ENCODE measurements at regions not wholly inside any gene's neighbourhood (a gene's known extent, or its start where the extent isn't known, plus 50 kb on each side); places are given as distances from the start of the nearest gene placed in this dataset.

GRCh38 chr1:5562331-5562730 lies 429.9 kb downstream of the NPHP4 start:
- no peak for DNase-seq

DNA sequence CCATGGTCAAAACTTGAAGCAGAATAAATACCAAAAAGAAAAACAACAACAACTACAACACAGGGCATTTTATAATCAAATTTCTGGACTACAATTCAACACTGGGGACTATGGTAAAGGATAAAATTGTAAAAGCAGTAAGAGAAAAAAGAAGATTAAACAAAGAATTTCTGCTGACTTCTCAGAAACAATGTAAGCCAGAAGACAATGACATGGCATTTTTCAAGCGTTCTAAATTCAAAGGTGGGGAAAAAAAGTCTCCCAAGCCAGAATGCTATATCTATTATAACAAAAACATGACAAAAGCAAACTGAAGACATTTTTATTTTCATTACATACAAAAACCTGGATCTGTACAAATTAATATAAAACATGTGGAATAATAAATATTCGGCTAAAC lies 433.1 kb downstream of the NPHP4 start:
- no peak for DNase-seq

DNA sequence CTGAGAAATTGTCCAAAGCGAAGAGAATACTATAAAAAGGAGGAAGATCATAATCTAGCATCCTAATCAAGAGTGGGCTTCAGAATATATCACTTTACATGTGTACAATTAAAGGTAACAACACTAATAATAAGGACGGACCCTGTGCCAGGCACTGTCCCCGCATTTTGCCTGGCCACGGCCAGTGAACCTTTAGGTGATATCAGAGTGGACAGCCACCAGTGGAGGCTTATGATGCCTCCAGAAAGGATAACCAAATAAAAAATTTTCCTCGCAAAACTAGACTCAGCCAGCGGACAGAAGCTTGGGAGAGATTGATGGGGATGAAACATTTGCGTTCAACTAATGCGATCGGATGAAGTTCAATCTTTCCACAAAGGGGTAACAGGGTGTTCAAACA lies 436.4 kb downstream of the NPHP4 start:
- no peak for DNase-seq

- DNase-seq, result no peak
Measured at GRCh38 chr1:5554784-5555183, 437.4 kb downstream of the NPHP4 start.

- DNase-seq, result no peak
Measured at GRCh38 chr1:5554111-5554510, 438.1 kb downstream of the NPHP4 start.

DNA sequence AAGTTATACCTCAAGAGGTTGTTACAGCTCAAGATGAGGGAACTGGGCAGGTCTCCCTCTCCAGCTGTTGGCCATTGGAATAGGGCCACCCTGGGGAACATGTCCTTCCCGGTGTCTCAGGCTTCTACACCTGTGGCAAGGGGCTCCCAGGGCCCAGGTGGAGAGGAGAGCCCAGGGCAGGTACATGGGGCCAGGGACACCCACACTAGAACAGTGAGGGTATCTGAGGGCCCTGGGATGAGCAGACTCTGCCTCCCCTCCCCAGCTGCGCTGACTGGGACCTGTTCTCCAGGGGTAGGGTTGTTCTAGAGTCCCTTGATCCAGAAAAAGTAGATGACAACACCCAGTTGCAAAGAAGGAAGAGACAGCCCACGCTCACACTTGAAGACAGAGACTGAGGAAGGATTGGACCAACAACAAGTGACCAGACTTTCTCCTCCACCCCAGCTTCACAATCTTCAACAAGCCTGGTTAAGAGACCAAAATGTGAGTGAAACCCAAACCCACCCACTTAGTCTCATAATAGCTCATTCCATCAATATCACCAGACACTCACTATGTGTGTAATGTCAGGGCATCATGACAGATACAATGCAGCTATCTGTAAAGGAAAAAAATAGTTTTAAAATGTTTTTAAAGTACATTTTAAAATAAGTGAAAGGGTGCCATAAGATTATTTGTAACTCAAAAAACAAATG lies 439.3 kb downstream of the NPHP4 start:
- DNase-seq, result no peak

- peak; percentile 93 for DNase-seq
Measured at GRCh38 chr1:5551274-5551975, 440.8 kb downstream of the NPHP4 start.

DNA sequence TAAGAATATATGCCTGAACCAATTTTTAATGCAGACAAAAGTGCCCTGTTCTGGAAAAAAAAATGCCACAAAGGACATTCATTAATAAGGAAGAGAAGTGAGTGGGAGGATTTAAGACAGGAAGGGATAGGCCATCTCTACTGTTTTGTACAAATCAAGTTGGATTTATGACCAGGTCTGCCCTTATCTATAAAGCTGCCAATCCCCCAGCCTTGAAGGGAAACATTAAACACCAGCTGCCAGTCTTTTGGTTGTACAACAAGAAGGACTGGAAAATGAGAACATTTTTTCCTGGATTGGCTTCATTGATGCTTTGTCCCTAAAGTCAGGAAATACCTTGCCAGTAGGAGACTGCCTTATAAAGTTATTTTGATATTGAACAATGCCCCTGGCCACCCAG lies 444.0 kb downstream of the NPHP4 start:
- DNase-seq, result no peak

GRCh38 chr1:5543235-5543634 lies 449.0 kb downstream of the NPHP4 start:
- DNase-seq, result no peak

DNA sequence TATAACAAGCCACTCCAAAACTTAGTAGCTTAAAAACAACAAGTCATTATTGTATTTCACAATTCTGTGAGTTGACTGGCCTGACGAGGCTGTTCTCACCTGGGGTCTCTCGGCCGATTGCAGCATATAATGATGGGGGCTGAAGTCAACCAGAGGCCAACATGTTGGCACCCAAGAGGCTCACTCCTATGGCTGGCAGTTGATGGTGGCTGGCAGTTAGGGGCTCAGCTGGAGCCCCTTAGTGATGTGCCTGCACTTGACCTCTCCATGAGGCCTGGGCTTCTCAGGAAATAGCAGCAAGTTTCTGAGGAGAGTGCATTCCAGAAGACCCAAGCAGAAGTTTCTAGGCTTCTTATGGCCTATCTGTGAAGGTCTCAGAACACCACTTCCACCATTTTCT lies 459.4 kb downstream of the NPHP4 start:
- no peak for DNase-seq

- no peak for DNase-seq
Measured at GRCh38 chr1:5526822-5527551, 465.2 kb downstream of the NPHP4 start.

DNA sequence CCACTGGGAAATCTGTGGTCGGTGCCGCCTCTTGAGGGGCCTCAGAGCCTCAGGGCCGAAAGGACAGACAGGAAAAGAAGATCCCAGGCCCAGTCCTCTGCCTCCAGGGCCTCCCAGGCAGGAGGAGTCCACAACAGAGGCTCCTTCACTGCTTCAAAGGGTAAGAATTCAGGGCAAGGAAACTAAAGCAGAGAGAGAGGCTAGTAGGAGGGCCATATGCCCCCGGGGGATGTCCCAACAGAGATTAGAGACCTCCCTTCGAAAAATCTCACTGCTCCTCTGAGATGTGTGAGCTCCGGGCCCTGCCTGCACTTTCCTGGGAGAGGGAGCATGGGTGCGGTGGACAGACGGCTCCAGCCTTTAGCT lies 465.9 kb downstream of the NPHP4 start:
- no peak for DNase-seq

- no peak for DNase-seq
Measured at GRCh38 chr1:5525597-5526384, 466.4 kb downstream of the NPHP4 start.

DNA sequence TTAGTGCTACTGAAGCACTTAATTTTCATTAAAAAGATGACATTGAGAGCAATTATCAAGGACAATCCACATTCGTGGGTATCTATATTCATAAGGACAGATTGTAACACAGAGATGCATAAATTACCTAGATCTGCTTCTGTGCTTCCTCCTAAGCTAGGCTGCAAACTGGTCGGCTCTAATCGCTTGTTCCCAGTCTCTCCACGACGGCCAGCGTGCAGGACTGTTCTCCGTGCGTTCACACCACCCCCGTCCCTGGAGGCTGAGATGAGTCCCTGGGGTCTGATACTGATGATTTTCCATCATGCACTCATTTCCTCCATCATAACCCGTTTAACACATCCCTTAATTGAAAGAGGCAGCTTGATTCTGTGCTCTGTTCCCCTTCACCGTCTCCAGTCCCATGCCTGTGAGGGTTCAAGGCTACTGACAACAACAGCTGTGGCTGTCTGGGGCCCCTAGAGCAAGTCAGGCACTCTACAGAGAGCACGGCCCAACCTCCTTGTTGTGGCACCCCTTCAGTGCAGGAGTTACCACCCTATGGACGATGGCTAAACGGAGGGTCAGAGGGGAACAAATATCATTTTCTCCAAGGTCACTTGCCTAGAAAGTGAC lies 469.6 kb downstream of the NPHP4 start:
- DNase-seq, result no peak

GRCh38 chr1:5519366-5520135 lies 472.7 kb downstream of the NPHP4 start:
- no peak for DNase-seq

DNA sequence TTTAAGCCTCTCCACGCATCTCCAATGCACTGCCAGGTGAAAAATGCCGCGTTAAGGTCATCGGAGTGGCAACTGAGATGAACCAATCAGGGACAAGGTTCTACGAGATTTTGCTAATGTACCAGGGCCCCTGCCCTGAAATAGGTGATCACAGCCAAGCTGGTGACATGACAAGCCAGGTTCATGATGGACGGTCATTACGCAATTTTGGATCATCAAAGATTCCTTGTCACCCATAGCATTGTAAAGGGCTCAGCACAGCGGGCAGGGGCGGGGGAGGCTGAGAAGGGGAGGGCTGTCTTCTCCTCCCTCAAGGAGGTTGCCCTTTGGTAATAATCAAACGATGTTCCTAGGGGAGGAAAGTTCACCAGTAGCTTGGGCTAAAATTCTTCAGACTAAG lies 475.5 kb downstream of the NPHP4 start:
- DNase-seq, result no peak

DNA sequence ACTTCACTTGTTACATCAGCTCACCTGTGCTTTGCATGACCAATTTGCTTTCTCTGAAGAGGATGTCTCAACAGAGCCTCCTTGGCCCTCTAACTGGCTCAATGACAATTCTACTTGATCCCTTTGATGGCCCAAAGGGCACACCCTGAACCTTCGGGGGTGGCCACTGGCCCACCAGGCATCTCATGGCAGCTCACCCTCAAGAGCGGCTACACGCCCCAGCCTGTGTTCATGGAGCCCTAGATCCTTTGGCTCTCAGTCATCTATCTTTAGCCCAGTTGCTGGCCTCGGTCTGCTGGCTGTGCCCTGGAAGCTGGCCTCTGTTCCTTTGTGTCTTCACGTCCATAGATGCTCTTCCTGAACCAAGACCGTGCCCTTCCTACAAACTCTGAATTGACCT lies 476.7 kb downstream of the NPHP4 start:
- DNase-seq, result no peak

GRCh38 chr1:5514527-5515183 lies 477.6 kb downstream of the NPHP4 start:
- peak; percentile 72 for DNase-seq

GRCh38 chr1:5513846-5514526 lies 478.2 kb downstream of the NPHP4 start:
- peak; percentile 96 for DNase-seq

DNA sequence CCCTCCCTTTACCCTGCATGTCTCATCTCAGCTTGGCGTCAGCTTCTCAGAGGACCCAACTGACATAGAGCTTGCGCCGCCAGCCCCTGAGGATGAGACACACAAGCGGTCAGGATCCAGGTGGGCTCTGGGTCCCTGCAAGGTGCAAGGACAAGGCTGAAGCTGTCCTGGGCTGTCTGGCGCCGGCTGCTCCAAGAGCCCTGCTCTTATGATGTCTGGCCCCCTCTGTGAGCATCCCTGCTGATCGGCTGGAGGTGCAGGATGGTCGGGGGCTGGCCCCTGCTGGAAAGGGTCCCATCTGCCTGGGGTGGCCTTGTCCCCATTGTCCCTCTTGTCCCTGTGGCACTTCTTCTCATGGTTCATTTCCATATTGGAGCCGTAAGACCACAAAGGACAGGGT lies 479.0 kb downstream of the NPHP4 start:
- no peak for DNase-seq

Data from NCI-H1105 (cell line).